ENCODE measurements at regions not wholly inside any gene's neighbourhood (a gene's known extent, or its start where the extent isn't known, plus 50 kb on each side); places are given as distances from the start of the nearest gene placed in this dataset.

GRCh38 chr2:63740020-63740419 lies 101.7 kb upstream of the UGP2 start:
- no peak overlapping the region for H3K4me3 ChIP-seq
- H3K4me1 ChIP-seq = peaks cover 0 to 8% (median 8%) of the 10 kb centered on the region in 4 donors
- intact Hi-C loops (cut with DNase I) = no loop called here
- no peaks in the 10 kb centered on the region for H3K9me3 ChIP-seq
- no peak overlapping the region for H3K27ac ChIP-seq (replicated peaks in 1 of 4)
- no peaks in the 10 kb centered on the region for H3K27me3 ChIP-seq
- H3K36me3 ChIP-seq = no peaks in the 10 kb centered on the region
- no peak for DNase-seq (ENCODE audit: extremely low spot score)
- no peak for TF ChIP-seq POLR2A (IDR thresholded peaks at IDR 0.05; ENCODE audit: low read depth)
- TF ChIP-seq POLR2AphosphoS5 (IDR thresholded peaks at IDR 0.05) = no peak
- no peak for TF ChIP-seq CTCF (IDR thresholded peaks at IDR 0.05)
- TF ChIP-seq EP300 (IDR thresholded peaks at IDR 0.05) = no peak

- intact Hi-C loops (cut with DNase I) = no loop called here
- Histone ChIP-seq H3K27ac (replicated peaks in 1 of 4) (no peak overlapping the region), H3K4me1 (peaks cover 0 to 8% (median 8%) of the 10 kb centered on the region in 4 donors), H3K4me3 (no peak overlapping the region), H3K36me3 (no peaks in the 10 kb centered on the region), H3K9me3 (no peaks in the 10 kb centered on the region), H3K27me3 (no peaks in the 10 kb centered on the region)
- no peak for TF ChIP-seq CTCF (IDR thresholded peaks at IDR 0.05)
- no peak for TF ChIP-seq POLR2A (IDR thresholded peaks at IDR 0.05; ENCODE audit: low read depth)
- no peak for TF ChIP-seq EP300 (IDR thresholded peaks at IDR 0.05)
- TF ChIP-seq POLR2AphosphoS5 (IDR thresholded peaks at IDR 0.05) = no peak
- no peak for DNase-seq (ENCODE audit: extremely low spot score)
- 58% methylated on average over 1 of the region's 1 CpG for WGBS
Observed at GRCh38 chr2:63740943-63741342, 100.8 kb upstream of the UGP2 start.

- no peaks in the 10 kb centered on the region for H3K36me3 ChIP-seq
- no peaks in the 10 kb centered on the region for H3K27me3 ChIP-seq
- intact Hi-C loops (cut with DNase I) = no loop called here
- H3K9me3 ChIP-seq = no peaks in the 10 kb centered on the region
- TF ChIP-seq EP300 (IDR thresholded peaks at IDR 0.05) (no peak), CTCF (IDR thresholded peaks at IDR 0.05) (no peak), POLR2AphosphoS5 (IDR thresholded peaks at IDR 0.05) (no peak)
- DNase-seq (ENCODE audit: extremely low spot score) = no peak
- peaks cover 0 to 2% (median under 1%) of the 10 kb centered on the region in 4 donors for H3K4me1 ChIP-seq
- WGBS = 73% methylated on average over 3 of the region's 3 CpGs
- H3K27ac ChIP-seq (replicated peaks in 1 of 4) = no peak overlapping the region
- H3K4me3 ChIP-seq = no peak overlapping the region
Observed at GRCh38 chr2:63741884-63742579, 99.7 kb upstream of the UGP2 start.

- 78% methylated on average over 5 of the region's 5 CpGs for WGBS
Observed at GRCh38 chr2:63742580-63742976, 99.1 kb upstream of the UGP2 start.

More at GRCh38 chr2:63742580-63742976, 99.1 kb upstream of the UGP2 start:
- no peaks in the 10 kb centered on the region for H3K27me3 ChIP-seq
- no peak overlapping the region for H3K4me3 ChIP-seq
- no peak overlapping the region for H3K27ac ChIP-seq (replicated peaks in 1 of 4)
- DNase-seq (ENCODE audit: extremely low spot score) = no peak
- no peaks in the 10 kb centered on the region for H3K36me3 ChIP-seq
- TF ChIP-seq POLR2AphosphoS5 (IDR thresholded peaks at IDR 0.05) (no peak), EP300 (IDR thresholded peaks at IDR 0.05) (no peak), POLR2A (IDR thresholded peaks at IDR 0.05; ENCODE audit: low read depth) (no peak), CTCF (IDR thresholded peaks at IDR 0.05) (no peak)
- H3K4me1 ChIP-seq = no peaks in the 10 kb centered on the region
- no peaks in the 10 kb centered on the region for H3K9me3 ChIP-seq
- intact Hi-C loops (cut with DNase I) = no loop called here
